Breast epithelium (tissue), 3 donors: ENCODE measurements at regions not wholly inside any gene's neighbourhood (a gene's known extent, or its start where the extent isn't known, plus 50 kb on each side); places are given as distances from the start of the nearest gene placed in this dataset.

Experiments
- POLR2A ChIP-seq: fragments of 450-650 bp; IDR thresholded peaks from one replicate; pipeline ENCODE4 v1.6.1; 2016; ENCODE audit warnings: antibody characterized with exemption, mild to moderate bottlenecking, moderate library complexity
- POLR2AphosphoS5 ChIP-seq, 3 donors: sonication (generic); formaldehyde crosslinking; IDR thresholded peaks; one replicate each; pipeline ENCODE4 v1.6.1; 2017; ENCODE audit warnings: antibody characterized with exemption in 3 of 3
- TF ChIP-seq, protein P1 (sequence below), 3 donors: fragments of 450-650 bp; IDR thresholded peaks; one replicate each; pipeline ENCODE4 v1.5.1; 2016 to 2017; ENCODE audit warnings: antibody characterized with exemption in 3 of 3, mild to moderate bottlenecking in 3 of 3, moderate library complexity in 3 of 3

DNA sequence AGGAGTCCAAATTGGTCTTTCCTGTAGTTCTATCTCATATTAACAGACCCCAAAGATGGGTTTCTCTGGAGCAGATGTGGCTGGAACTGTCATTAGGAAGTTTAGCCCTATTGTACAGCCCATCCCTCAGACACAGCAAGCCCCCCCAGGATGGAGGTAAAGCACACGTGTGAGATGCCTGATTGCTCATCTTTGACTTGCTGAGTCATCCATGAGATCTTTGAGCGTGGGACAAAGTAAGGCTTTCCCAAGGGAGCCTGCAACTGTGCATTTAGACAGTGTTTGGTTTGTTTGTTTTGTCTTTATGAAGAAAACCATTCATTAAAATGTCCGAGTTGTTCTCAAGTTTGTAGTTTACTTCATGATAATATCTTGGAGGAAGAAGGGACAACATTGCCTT is 145.3 kb upstream of the CDH13 start:
- TF ChIP-seq, protein P1, sequence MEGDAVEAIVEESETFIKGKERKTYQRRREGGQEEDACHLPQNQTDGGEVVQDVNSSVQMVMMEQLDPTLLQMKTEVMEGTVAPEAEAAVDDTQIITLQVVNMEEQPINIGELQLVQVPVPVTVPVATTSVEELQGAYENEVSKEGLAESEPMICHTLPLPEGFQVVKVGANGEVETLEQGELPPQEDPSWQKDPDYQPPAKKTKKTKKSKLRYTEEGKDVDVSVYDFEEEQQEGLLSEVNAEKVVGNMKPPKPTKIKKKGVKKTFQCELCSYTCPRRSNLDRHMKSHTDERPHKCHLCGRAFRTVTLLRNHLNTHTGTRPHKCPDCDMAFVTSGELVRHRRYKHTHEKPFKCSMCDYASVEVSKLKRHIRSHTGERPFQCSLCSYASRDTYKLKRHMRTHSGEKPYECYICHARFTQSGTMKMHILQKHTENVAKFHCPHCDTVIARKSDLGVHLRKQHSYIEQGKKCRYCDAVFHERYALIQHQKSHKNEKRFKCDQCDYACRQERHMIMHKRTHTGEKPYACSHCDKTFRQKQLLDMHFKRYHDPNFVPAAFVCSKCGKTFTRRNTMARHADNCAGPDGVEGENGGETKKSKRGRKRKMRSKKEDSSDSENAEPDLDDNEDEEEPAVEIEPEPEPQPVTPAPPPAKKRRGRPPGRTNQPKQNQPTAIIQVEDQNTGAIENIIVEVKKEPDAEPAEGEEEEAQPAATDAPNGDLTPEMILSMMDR (IDR thresholded peaks at IDR 0.05), result no peak
- no peak for TF ChIP-seq POLR2A
- TF ChIP-seq POLR2AphosphoS5 (IDR thresholded peaks at IDR 0.05), result no peak
